GM12875 (cell line): ENCODE measurements at regions not wholly inside any gene's neighbourhood (a gene's known extent, or its start where the extent isn't known, plus 50 kb on each side); places are given as distances from the start of the nearest gene placed in this dataset.
"Not testable (repeated sequence)": the region's sequence is repeated elsewhere in the genome, so short reads cannot be mapped to it uniquely, and the experiment has no call there.

Experiments
- H3K4me3 ChIP-seq: one replicate; pipeline ENCODE4 v1.5.1; 2011; ENCODE audit warnings: low read depth, low read length, control low read depth
- TF ChIP-seq, protein P1 (sequence below): IDR thresholded peaks from 2 replicates; pipeline ENCODE4 v1.5.1; 2011; ENCODE audit warnings: low read depth, mild to moderate bottlenecking, control low read depth, inconsistent platforms, low read length, moderate library complexity, borderline replicate concordance; ENCODE audit not compliant: insufficient read depth

GRCh38 chr21:36260030-36260787 is 59.8 kb upstream of the MORC3 start:
- TF ChIP-seq, protein P1, sequence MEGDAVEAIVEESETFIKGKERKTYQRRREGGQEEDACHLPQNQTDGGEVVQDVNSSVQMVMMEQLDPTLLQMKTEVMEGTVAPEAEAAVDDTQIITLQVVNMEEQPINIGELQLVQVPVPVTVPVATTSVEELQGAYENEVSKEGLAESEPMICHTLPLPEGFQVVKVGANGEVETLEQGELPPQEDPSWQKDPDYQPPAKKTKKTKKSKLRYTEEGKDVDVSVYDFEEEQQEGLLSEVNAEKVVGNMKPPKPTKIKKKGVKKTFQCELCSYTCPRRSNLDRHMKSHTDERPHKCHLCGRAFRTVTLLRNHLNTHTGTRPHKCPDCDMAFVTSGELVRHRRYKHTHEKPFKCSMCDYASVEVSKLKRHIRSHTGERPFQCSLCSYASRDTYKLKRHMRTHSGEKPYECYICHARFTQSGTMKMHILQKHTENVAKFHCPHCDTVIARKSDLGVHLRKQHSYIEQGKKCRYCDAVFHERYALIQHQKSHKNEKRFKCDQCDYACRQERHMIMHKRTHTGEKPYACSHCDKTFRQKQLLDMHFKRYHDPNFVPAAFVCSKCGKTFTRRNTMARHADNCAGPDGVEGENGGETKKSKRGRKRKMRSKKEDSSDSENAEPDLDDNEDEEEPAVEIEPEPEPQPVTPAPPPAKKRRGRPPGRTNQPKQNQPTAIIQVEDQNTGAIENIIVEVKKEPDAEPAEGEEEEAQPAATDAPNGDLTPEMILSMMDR: peak; percentile 68; the same call in 1 of the 2 replicates
- peak overlapping the region; percentile 28 for H3K4me3 ChIP-seq

- TF ChIP-seq, protein P1: no peak
- H3K4me3 ChIP-seq: no peak overlapping the region
Measured at GRCh38 chr21:36260802-36261201, 59.2 kb upstream of the MORC3 start.

GRCh38 chr21:36261459-36261858 is 58.5 kb upstream of the MORC3 start:
- H3K4me3 ChIP-seq: no peak overlapping the region
- TF ChIP-seq, protein P1: no peak

- H3K4me3 ChIP-seq: no peak overlapping the region
- TF ChIP-seq, protein P1: no peak
Measured at GRCh38 chr21:36263797-36264196, 56.2 kb upstream of the MORC3 start.

DNA sequence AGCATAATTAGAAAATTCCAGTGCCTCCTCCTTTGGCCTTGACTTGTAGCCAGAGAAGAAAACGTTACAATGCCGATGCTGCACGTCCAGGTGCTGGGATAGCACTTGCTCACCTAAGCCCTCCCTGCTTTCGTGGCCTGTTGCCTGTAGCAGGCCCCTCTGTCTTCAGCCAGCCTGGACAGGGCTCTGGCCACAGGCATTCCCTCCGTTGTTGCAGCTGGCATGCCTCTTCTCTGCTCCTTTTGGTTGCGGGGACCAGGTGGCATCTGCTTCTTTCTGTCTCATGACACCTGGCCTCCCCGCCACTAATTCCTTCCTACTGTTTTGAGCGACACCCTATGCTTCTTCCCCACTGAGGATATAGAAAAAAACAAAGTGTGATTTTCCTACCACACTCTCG is 54.6 kb upstream of the MORC3 start:
- H3K4me3 ChIP-seq: no peak overlapping the region
- TF ChIP-seq, protein P1: no peak

DNA sequence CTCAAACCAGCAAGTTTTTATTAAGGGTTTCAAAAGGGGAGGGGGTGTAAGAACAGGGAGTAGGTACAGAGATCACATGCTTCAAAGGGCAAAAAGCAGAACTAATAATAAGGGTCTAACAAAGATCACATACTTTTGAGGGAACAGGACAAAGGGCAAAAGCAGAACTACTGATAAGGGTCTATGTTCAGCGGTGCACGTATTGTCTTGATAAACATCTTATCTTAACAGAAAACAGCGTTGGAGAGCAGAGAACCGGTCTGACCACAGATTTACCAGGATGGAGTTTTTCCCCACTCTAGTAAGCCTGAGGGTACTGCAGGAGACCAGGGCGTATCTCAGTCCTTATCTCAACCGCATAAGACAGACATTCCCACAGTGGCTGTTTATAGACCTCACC is 52.2 kb upstream of the MORC3 start:
- not testable (repeated sequence) for H3K4me3 ChIP-seq

- not testable (repeated sequence) for H3K4me3 ChIP-seq
Measured at GRCh38 chr21:36268264-36268663, 51.7 kb upstream of the MORC3 start.
